ENCODE measurements at regions not wholly inside any gene's neighbourhood (a gene's known extent, or its start where the extent isn't known, plus 50 kb on each side); places are given as distances from the start of the nearest gene placed in this dataset.

- TF ChIP-seq CTCF (tag by site-specific recombination; IDR thresholded peaks at IDR 0.05) = no peak
- TF ChIP-seq ZBTB21 (tag by site-specific recombination; IDR thresholded peaks at IDR 0.05) = no peak
- TF ChIP-seq ZNF629 (tag by site-specific recombination; IDR thresholded peaks at IDR 0.05) = no peak
- TF ChIP-seq ZNF274 (IDR thresholded peaks at IDR 0.05; ENCODE audit: low read length) = no peak
- TF ChIP-seq ZNF274 (tag by site-specific recombination; IDR thresholded peaks at IDR 0.05; ENCODE audit: borderline replicate concordance) = no peak
- no peak for TF ChIP-seq ZBTB26 (tag by site-specific recombination; optimal IDR thresholded peaks at IDR 0.05)
- no peak for TF ChIP-seq ZNF398 (tag by site-specific recombination; IDR thresholded peaks at IDR 0.05)
- TF ChIP-seq ZNF704 (tag by site-specific recombination; IDR thresholded peaks at IDR 0.05) = no peak
Measured at GRCh38 chr1:17990401-17990800, 117.2 kb upstream of the IGSF21 start.
